ENCODE measurements at regions not wholly inside any gene's neighbourhood (a gene's known extent, or its start where the extent isn't known, plus 50 kb on each side); places are given as distances from the start of the nearest gene placed in this dataset.

GRCh38 chr14:49428076-49428475 is 158.1 kb downstream of the RPS29 start:
- no peak for DNase-seq (ENCODE audit: low spot score in 2 of 2, unreplicated experiment in 2 of 2)
- Mint-ChIP-seq H3K9me3 (peaks cover 22% of the 10 kb centered on the region), H3K27me3 (ENCODE audit: low read depth) (peaks cover 1% of the 10 kb centered on the region), H3K4me1 (no peaks in the 10 kb centered on the region), H3K36me3 (peaks cover 4% of the 10 kb centered on the region), H3K4me3 (no peak overlapping the region), H3K27ac (no peak overlapping the region)
- no peak for TF ChIP-seq CTCF (IDR thresholded peaks at IDR 0.05; ENCODE audit: unreplicated experiment)

GRCh38 chr14:49427117-49427516 is 159.1 kb downstream of the RPS29 start:
- DNase-seq (ENCODE audit: low spot score in 2 of 2, unreplicated experiment in 2 of 2): no peak
- peaks cover under 1% of the 10 kb centered on the region for H3K27me3 Mint-ChIP-seq (ENCODE audit: low read depth)
- TF ChIP-seq CTCF (IDR thresholded peaks at IDR 0.05; ENCODE audit: unreplicated experiment): no peak
- peaks cover 13% of the 10 kb centered on the region for H3K9me3 Mint-ChIP-seq
- H3K4me3 Mint-ChIP-seq: no peak overlapping the region
- no peak overlapping the region for H3K27ac Mint-ChIP-seq
- no peaks in the 10 kb centered on the region for H3K4me1 Mint-ChIP-seq
- peaks cover under 1% of the 10 kb centered on the region for H3K36me3 Mint-ChIP-seq

GRCh38 chr14:49425921-49426320 is 160.3 kb downstream of the RPS29 start:
- Mint-ChIP-seq H3K4me3 (no peak overlapping the region), H3K36me3 (no peaks in the 10 kb centered on the region), H3K9me3 (peaks cover 4% of the 10 kb centered on the region), H3K27me3 (ENCODE audit: low read depth) (no peaks in the 10 kb centered on the region), H3K27ac (no peak overlapping the region), H3K4me1 (no peaks in the 10 kb centered on the region)
- no peak for TF ChIP-seq CTCF (IDR thresholded peaks at IDR 0.05; ENCODE audit: unreplicated experiment)
- DNase-seq (ENCODE audit: low spot score in 2 of 2, unreplicated experiment in 2 of 2): no peak

DNA sequence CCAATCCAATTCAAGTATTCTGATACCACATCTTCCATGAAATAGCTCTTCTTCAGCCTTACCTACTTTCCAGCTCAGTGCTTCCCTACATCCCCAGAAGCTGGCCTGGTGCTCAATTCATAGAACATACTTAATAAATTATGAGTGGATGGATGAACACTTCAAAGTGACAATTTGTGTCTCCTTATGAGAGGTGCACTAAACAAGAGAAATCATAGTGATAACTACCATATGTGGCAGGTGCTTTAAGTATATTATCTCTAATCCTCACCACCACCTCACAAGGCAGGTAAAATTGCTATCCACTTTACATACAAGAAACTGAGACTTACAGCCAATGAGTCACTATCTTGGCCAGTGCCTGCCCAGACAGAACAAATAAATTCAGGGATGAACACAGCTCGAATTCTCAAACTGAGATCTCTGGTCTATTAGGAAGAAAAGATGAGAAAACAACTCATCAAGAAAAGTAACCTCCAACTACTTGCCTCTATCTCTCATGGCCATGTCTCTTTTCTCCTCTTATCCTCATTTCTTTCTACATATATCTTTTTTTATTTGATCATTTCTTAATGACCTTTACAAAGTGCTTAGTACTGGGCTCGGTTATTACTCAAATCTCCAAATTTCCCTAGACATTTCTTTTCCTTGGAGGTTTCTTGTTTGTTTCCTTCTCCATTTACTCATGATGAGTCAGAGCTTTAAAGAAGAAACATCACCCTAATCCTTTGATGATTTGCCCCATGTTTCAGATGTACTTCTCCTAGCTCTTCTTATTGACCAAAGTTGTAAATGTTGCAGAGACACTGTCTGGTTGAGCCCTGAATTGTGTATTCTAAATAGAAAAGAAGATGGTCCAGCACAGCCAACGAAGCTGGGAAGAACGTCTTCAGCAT is 161.5 kb downstream of the RPS29 start:
- H3K4me3 Mint-ChIP-seq: no peak overlapping the region
- no peaks in the 10 kb centered on the region for H3K4me1 Mint-ChIP-seq
- no peak overlapping the region for H3K27ac Mint-ChIP-seq
- no peaks in the 10 kb centered on the region for H3K36me3 Mint-ChIP-seq
- no peak for TF ChIP-seq CTCF (IDR thresholded peaks at IDR 0.05; ENCODE audit: unreplicated experiment)
- no peak for DNase-seq (ENCODE audit: low spot score in 2 of 2, unreplicated experiment in 2 of 2)
- no peaks in the 10 kb centered on the region for H3K27me3 Mint-ChIP-seq (ENCODE audit: low read depth)
- no peaks in the 10 kb centered on the region for H3K9me3 Mint-ChIP-seq

DNA sequence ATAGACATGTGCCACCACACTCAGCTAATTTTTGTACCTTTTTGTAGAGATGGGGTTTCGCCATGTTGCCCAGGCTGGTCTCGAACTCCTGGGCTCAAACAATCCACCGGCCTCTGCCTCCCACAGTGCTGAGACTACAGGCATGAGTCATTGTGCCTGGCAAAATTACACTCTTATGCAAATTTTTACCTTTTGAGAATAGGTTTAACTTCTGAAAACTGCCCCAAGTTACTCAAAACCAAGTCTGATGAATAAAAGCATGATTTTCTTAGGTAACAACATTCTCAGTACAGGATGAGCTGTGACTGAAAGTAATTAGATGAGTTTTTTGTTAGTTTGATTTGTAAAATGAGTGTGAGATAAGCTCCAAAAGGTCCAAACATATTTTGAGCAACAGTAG is 166.0 kb downstream of the RPS29 start:
- no peaks in the 10 kb centered on the region for H3K4me1 Mint-ChIP-seq
- no peak for TF ChIP-seq CTCF (IDR thresholded peaks at IDR 0.05; ENCODE audit: unreplicated experiment)
- DNase-seq (ENCODE audit: low spot score in 2 of 2, unreplicated experiment in 2 of 2): no peak
- H3K9me3 Mint-ChIP-seq: no peaks in the 10 kb centered on the region
- no peak overlapping the region for H3K4me3 Mint-ChIP-seq
- no peak overlapping the region for H3K27ac Mint-ChIP-seq
- H3K36me3 Mint-ChIP-seq: no peaks in the 10 kb centered on the region
- peaks cover 10% of the 10 kb centered on the region for H3K27me3 Mint-ChIP-seq (ENCODE audit: low read depth)
